Kasumi-1 (cell line): ENCODE measurements at regions not wholly inside any gene's neighbourhood (a gene's known extent, or its start where the extent isn't known, plus 50 kb on each side); places are given as distances from the start of the nearest gene placed in this dataset.
A peak's percentile ranks its signal among the peaks of the same experiment; 100 is the strongest.
"Not testable (repeated sequence)": the region's sequence is repeated elsewhere in the genome, so short reads cannot be mapped to it uniquely, and the experiment has no call there.

ENCODE experiments used
- DNase-seq, 2 experiments: peaks; one replicate each; lab custom pipeline; 2025; lab: John Stamatoyannopoulos, UW

DNA sequence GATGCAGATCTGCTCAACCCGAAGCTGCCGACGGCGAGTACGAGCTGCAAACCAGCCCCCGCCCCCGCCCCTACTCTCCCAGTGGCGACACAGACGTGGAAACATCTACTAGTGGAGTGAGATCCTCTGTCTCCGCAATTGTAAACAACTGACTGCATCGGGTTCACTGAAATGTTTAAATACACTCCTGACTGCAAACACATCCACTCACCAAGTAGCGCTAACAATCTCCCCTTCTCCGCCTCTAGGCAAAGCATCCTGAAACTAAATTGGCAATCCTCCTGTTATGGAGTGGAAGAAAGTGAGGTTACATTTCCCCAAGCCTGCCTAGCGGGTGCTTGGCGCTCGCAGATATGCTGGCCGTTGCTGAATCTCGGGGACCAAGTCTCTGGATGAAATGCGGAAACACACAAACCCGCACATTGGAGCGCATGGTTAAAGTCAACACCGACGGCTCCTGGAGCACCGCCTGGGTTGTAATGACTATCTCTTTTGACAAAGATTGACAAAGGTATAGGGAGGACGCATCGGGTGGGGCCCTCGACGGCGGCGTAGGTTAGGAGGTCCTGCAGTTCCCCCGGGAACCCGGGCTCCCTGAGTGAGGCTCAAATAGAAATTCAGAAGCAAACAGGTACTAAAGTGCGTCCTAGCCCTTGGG is 117.0 kb upstream of the TEX13C start:
- no peak for DNase-seq

DNA sequence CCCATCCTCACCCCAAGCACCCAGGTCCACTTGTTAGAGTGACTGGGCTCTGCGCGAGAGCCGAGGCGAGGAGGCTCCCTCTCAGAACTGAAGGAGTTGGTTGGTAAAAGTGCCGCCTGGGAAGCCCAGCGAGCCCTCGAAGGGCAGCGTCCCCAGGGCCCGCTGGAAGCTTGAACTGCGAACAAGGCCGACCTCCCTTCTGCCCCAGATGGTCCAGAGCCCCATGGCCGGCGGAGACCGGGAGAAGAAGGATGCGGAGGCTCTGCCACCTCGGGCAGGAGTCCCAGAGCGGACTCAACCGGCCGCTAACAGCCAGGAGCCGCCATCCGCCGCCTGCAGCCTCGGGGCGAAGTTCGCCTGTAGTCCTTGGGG is 116.3 kb upstream of the TEX13C start:
- DNase-seq, result no peak

DNA sequence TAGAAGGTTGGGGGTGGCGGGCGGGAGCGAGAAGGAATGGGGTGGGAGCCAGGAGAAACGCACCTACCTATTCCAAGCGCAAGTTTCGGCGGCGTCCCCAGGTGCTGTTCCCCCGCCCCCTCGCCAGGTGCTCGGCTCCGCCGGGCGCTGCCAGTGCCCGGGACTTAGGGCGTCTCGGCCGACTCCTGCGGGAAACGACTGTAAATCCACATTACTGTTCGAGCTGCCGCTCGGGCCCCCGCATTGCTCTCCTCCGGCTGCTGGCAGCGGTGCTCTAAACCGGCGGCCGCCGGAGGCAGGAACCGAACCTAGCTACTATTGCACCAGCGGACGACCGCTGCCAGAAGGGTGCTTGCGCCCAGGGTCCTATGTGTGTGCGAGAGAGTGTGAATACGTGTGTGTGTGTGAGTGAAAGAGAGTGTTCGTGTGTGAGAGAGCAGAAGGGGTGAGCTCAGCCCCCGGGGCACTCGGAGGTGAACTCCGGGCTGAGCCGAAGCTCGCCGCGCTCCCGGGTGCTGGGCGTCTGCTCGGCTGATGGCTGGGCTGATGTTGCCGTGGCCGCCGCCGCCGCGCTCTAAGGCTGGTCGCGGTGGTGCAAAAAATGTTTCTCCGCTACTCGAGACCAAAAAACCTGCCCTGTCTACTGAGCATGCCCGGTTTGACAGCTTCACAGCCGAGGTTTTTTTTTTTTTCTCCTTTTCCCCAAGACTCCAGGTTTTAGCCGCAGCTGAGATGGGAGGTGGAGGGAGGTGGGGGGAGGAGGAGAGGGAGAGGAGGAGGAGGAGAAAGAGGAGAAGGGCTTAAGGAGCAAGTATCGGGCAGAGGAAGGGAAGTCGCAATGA is 115.7 kb upstream of the TEX13C start:
- peak; percentile 33 to 49 for DNase-seq

DNA sequence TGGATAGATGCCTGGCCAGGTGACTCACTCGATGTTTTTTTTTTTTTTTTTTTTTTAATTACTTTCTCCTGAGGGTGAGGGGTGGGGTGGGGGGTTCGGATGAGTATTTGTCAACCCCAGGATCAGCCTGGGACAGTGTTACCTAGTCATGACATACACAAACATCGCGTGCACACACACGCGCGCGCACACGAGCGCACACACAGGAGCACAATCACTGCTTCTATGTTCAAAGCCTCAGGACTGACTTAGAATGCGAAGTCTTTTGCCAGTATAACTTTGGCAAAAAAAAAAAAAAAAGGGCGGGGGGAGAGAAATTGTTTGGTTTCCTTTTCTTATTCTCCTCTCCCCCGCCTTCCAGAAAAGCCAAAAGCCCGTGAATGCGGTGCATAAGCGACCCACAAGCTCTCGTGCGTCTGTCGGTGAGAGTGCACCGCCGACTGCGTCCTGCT is 115.0 kb upstream of the TEX13C start:
- DNase-seq, result no peak

DNA sequence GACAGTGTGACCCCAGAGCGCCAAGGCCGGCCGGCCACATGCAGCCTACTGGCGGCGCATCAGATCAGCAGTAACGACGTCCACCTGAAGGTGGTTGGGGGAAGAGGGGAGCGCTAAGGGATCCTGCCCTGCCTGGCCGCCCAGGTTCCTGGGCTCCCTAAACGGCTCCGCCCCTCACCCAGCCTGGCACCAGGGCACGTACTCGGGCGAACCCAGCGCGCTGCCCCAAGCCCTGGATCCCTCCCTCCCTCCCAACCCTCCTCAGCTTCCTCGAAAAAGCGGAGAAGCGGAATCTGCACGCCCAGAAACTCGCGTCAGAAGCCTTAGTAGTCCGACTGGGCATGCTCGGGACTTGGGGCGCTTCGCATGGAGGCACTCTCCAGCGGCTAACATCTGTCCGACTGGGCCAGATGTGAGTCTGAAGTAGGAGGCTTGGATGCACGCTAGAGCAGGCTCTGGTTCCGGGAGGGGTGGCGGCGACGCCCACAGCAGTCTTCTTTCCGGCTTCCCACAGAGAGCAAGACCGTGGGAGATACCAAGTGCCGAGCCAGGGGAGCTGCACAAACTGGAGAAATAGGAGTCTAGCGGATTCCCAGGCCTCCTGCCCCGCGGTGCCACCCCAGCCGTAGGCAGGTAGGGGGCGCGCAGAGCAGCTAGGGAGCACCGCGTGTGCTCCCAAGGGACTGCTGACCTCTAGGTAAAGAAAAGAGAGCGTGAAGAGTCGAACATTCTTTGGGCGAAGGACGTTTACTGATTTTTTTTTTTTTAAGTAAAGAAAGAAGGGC is 114.3 kb upstream of the TEX13C start:
- DNase-seq, result peak; percentile 61 to 79

DNA sequence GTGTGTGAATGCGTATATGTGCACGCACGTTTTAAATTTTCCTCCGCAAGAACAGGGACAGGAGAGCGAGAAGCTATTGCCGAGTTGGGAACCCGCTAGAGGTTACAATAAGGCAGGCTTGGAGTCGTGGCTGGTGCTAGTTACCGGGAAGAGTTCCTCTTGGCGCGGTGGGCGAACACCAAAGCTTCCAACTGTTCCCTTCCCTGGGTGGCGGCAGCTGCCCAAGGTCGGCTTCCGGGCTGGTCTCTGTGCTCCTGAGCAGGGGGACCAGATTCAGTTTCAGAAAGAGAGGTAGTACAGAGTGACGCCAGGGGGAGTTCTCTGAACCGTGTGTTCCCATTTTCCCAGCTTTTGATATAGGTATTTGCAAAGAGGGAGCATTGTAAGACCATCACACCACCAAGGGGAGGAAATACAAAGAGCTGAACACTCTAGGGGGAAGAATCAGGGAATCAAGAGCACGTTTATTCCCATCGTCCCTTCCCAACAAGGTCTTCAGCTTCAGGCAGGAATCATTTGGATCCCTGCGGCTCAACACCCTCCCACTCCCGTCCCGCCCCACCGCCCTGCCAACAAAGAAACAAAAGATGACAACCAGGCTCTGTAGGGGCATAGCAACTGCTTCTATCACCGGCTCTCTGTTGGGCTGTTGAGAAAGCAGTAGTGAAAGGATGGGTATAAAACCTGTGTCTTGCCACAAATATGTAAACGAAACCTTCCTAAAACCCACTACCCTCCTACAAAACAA is 113.6 kb upstream of the TEX13C start:
- peak; percentile 14 to 61 for DNase-seq

DNA sequence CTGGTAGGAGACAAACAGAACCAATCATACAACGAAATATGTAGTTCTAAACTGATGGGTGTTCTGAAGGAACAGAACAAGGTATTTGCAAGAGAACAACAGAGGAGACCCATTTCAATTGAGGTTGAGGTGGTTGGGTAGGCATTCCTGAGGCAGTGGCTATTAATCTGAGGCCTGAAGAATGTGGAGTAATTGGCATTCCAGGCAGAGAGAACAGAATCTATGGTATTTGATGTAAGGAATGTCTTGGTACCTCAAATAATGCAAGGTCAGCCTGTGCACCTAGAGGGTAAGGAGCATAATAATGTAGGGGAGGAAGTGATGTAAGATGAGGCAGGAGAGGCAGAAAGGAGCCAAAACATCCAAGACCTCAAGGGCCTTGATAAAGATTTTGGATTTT is 109.5 kb upstream of the TEX13C start:
- no peak for DNase-seq

DNA sequence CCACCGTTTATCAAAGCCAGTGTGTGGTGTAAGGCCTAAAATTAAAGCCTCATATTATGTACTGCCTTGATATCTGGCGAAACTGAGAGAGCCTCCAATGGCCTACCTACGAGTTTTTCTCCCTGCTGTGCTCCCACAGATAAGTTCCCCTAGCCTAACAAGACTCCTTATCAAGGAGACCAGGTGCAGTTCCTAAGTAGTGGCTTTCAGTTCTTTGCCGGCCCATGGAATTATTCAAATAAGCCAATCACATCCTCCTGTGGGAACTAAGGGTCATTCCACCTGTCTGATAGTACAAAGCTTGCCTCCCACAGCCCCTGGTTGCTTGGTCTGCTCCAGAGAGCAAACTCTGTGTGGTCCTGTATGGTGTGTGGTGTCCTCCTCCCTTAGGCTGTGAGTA is 99.8 kb upstream of the TEX13C start:
- no peak for DNase-seq

DNA sequence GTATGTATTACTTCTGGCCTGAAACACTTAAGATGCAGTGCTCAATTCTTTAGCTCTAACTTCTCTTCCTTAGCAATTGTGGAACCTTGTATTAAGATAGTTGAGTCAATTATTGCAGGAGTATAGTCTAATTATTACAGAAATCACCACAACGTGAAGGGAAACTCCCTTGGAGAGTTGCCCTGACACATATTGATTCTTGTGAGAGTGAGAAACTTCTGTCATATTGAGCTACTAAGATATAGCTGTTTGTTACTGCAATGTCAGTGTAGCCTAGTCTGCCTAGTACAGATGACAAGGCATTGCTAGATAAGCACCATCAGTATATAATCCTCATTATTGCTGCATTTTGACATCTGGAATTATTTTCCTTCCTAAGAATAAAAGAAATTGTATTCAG is 82.7 kb upstream of the TEX13C start:
- no peak for DNase-seq

DNA sequence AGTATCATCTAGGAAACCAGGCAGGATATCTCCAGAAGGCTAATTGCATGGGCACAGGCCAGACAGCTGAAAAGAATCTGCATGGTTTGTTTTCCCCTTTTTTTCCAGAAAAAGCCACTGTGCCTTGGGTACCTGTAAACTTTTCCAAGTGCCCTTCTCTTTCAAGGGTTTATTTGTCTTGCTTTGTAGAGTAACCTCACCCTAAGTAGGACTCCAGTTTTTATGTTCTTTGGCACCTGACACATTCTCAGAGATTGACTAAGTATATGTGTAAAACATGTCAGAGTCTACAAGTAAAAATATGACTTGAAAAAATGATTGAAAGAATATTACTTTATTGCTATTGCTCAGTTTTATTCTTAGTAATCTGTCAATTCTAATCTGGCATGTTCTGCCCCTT is 70.7 kb upstream of the TEX13C start:
- no peak for DNase-seq

DNA sequence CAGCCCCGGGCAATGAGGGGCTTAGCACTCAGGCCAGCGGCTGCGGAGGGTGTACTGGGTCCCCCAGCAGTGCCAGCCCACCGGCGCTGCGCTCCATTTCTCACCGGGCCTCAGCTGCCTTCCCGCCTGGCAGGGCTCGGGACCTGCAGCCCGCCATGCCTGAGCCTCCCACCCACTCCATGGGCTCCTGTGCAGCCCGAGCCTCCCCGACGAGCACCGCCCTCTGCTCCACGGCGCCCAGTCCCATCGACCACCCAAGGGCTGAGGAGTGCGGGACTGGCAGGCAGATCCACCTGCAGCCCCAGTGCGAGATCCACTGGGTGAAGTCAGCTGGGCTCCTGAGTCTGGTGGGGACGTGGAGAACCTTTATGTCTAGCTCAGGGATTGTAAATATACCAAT is 63.9 kb upstream of the TEX13C start:
- DNase-seq, result not testable (repeated sequence)

DNA sequence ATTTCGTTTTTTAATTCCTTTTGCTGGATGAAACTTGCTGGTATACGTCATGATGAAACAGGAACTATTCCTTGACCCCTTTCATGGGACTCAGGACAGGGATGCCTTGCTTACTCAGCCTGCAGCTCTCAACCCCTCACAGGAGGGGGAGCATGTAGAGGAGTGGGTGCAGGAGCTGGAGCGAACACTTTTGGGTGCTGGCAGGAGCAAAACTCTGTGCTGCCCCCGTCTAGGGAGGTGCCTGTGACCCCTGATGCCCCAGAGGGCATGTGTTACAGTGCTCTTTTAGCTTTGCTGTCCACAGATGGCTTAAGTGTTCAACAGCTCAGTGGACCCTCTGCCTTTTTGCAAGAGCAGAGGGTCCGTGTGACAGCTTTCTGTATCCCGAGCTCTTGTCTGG is 56.8 kb upstream of the TEX13C start:
- DNase-seq, result no peak

DNA sequence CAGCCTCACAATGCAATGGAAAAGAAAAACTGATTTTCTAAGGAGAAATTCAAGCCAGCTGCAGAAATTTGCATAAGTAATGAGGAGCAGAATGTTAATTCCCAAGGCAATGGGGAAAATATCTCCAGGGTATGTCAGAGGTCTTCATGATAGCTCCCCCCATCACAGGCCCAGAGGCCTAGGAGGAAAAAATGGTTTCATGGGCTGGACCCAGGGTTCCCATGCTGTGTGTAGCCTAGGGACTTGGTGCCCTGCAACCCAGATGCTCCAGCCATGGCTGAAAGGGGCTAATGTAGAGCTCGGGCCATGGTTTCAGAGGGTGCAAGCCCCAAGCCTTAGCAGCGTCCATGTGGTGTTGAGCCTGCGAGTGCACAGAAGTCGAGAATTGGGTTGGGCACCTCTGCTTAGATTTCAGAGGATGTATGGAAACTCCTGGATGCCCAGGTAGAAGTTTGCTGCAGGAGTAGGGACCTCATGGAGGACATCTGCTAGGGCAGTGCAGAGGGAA is 53.5 kb upstream of the TEX13C start:
- no peak for DNase-seq
